CD4-positive, alpha-beta T cell (primary cell): ENCODE measurements at regions not wholly inside any gene's neighbourhood (a gene's known extent, or its start where the extent isn't known, plus 50 kb on each side); places are given as distances from the start of the nearest gene placed in this dataset.

ENCODE experiments used
- ATAC-seq: fragments of 200-7000 bp; cut with Tn5 transposase; one replicate; pipeline ENCODE4 v1.10.0; 2022; ENCODE audit warnings: mild to moderate bottlenecking; ENCODE audit not compliant: poor library complexity
- CTCF ChIA-PET: fragments of 350-600 bp; sonication (Branson Sonifier 250); formaldehyde crosslinking; loops from one replicate; lab custom pipeline; 2021; ENCODE audit warnings: antibody characterized with exemption, inconsistent platforms; lab: Charles Lee
- POLR2A ChIA-PET: fragments of 350-600 bp; sonication (Branson Sonifier 250); formaldehyde crosslinking; loops from one replicate; lab custom pipeline; 2021; ENCODE audit warnings: antibody characterized with exemption, inconsistent platforms; lab: Charles Lee
- DNase-seq, 14 experiments: peaks; one replicate each; pipeline ENCODE4 v3.0.0-alpha.2; 2013 to 2020; ENCODE audit warnings: mixed read lengths in 2 of 14
- H3K27ac ChIP-seq, 2 donors: one replicate each; pipeline versions ENCODE4 v1.5.1 to v1.7.0; 2013; ENCODE audit warnings: low read length in 2 of 2, low read depth in 1 of 2, mild to moderate bottlenecking in 1 of 2
- H3K27me3 ChIP-seq, 2 experiments: 1 replicate in 1 of 2; 2 replicates in 1 of 2; pipeline versions ENCODE4 v1.6.1 to v1.7.0; 2013; ENCODE audit warnings: low read length in 2 of 2, control low read depth in 1 of 2, mild to moderate bottlenecking in 1 of 2, moderate library complexity in 1 of 2; ENCODE audit not compliant: insufficient read depth in 2 of 2, control insufficient read depth in 1 of 2
- H3K36me3 ChIP-seq: one replicate; pipeline ENCODE4 v1.6.1; 2013; ENCODE audit warnings: low read length, control low read depth; ENCODE audit not compliant: insufficient read depth
- H3K4me1 ChIP-seq: one replicate; pipeline ENCODE4 v1.6.1; 2013; ENCODE audit warnings: low read length, control low read depth; ENCODE audit not compliant: insufficient read depth
- H3K4me3 ChIP-seq: one replicate; pipeline ENCODE4 v1.5.1; 2013; ENCODE audit warnings: mild to moderate bottlenecking, low read length, moderate library complexity
- H3K9me3 ChIP-seq, 2 experiments: 1 replicate in 1 of 2; 2 replicates in 1 of 2; pipeline versions ENCODE4 v1.6.1 to v1.7.0; 2013; ENCODE audit warnings: low read length in 2 of 2, mild to moderate bottlenecking in 2 of 2, control low read depth in 1 of 2, moderate library complexity in 1 of 2; ENCODE audit not compliant: control insufficient read depth in 1 of 2, insufficient read depth in 1 of 2
- H3K27ac Mint-ChIP-seq: one replicate; pipeline ENCODE4 v1.8.0; 2020; ENCODE audit warnings: mixed read lengths
- H3K27me3 Mint-ChIP-seq: one replicate; pipeline ENCODE4 v1.8.0; 2021; ENCODE audit warnings: mixed read lengths
- H3K36me3 Mint-ChIP-seq: one replicate; pipeline ENCODE4 v1.8.0; 2021; ENCODE audit warnings: low read depth, mixed read lengths
- H3K4me1 Mint-ChIP-seq: one replicate; pipeline ENCODE4 v1.8.0; 2021; ENCODE audit warnings: low read depth, mixed read lengths
- H3K4me3 Mint-ChIP-seq: one replicate; pipeline ENCODE4 v1.8.0; 2020; ENCODE audit warnings: mild to moderate bottlenecking, mixed read lengths
- H3K9me3 Mint-ChIP-seq: one replicate; pipeline ENCODE4 v1.8.0; 2020; ENCODE audit warnings: mixed read lengths
- intact Hi-C, 2 experiments: fragments of 100-400 bp; cut with DNase I in 1 of 2; cut with micrococcal nuclease in 1 of 2; formaldehyde crosslinking; loops; one replicate each; pipeline versions ENCODE4 v1.15.1 to v1.9.0; 2023 to 2025; cut with DNase I, micrococcal nuclease
- TF ChIP-seq, protein P1 (sequence below): fragments of 200-600 bp; IDR thresholded peaks from one replicate; pipeline ENCODE4 v1.8.0; 2022; ENCODE audit warnings: antibody characterized with exemption, mild to moderate bottlenecking

DNA sequence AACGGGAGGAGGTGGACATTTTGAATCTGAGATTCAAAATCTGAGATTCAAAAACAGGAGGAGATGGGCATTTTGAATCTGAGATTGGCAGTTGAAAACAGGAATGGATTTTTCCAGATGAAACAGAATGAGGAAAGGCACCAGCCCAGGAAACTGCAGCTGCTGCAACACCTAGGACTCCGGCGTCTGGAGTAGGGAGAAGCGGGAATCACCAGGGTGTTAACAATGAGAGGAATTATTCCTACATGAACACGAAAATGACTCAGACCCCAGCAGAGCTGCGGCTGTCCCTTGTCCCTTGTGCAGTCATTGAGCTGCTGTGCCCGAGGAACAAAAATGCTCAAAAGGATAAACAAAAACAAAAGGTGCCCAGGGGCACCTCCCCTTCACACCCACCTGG lies 59.9 kb upstream of the KAT6B start:
- no peaks in the 10 kb centered on the region for H3K36me3 ChIP-seq
- H3K4me3 Mint-ChIP-seq, result no peak overlapping the region
- TF ChIP-seq, protein P1, sequence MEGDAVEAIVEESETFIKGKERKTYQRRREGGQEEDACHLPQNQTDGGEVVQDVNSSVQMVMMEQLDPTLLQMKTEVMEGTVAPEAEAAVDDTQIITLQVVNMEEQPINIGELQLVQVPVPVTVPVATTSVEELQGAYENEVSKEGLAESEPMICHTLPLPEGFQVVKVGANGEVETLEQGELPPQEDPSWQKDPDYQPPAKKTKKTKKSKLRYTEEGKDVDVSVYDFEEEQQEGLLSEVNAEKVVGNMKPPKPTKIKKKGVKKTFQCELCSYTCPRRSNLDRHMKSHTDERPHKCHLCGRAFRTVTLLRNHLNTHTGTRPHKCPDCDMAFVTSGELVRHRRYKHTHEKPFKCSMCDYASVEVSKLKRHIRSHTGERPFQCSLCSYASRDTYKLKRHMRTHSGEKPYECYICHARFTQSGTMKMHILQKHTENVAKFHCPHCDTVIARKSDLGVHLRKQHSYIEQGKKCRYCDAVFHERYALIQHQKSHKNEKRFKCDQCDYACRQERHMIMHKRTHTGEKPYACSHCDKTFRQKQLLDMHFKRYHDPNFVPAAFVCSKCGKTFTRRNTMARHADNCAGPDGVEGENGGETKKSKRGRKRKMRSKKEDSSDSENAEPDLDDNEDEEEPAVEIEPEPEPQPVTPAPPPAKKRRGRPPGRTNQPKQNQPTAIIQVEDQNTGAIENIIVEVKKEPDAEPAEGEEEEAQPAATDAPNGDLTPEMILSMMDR, result no peak
- H3K4me1 Mint-ChIP-seq, result no peaks in the 10 kb centered on the region
- CTCF ChIA-PET, result no interaction called here
- POLR2A ChIA-PET, result no interaction called here
- no peaks in the 10 kb centered on the region for H3K9me3 Mint-ChIP-seq
- ATAC-seq (no peak), DNase-seq (no peak)
- no peaks in the 10 kb centered on the region for H3K36me3 Mint-ChIP-seq
- H3K27me3 Mint-ChIP-seq, result no peaks in the 10 kb centered on the region
- no peak overlapping the region for H3K4me3 ChIP-seq
- H3K27ac Mint-ChIP-seq, result no peak overlapping the region
- H3K9me3 ChIP-seq, result no peaks in the 10 kb centered on the region
- intact Hi-C loops, result no loop called here
- H3K27ac ChIP-seq, result no peak overlapping the region
- H3K27me3 ChIP-seq, result no peaks in the 10 kb centered on the region
- H3K4me1 ChIP-seq, result no peaks in the 10 kb centered on the region

DNA sequence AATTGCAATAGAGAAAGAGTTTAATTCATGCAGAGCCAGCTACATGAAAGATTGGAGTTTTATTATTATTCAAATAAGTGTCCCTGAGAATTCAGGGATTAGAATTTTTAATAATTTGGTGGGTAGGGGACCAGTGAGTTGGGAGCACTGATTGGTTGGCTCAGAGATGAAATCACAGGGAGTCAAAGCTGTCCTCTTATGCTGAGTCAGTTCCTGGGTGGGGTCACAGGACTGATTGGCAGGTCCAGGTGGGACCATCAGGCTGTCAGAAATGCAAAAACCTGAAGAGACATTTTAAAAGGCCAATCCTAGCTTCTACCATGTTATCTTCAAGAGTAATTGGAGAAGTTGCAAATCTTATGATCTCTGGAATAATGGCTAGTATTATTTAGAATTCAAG lies 56.0 kb upstream of the KAT6B start:
- POLR2A ChIA-PET, result no interaction called here
- Histone ChIP-seq H3K9me3 (peaks cover 0 to under 1% of the 10 kb centered on the region in 2 experiments), H3K27me3 (no peaks in the 10 kb centered on the region), H3K4me3 (no peak overlapping the region), H3K27ac (no peak overlapping the region), H3K36me3 (no peaks in the 10 kb centered on the region), H3K4me1 (no peaks in the 10 kb centered on the region)
- Mint-ChIP-seq H3K9me3 (peaks cover 4% of the 10 kb centered on the region), H3K27me3 (no peaks in the 10 kb centered on the region), H3K27ac (no peak overlapping the region), H3K4me3 (no peak overlapping the region), H3K4me1 (no peaks in the 10 kb centered on the region), H3K36me3 (no peaks in the 10 kb centered on the region)
- no peak for ATAC-seq
- TF ChIP-seq, protein P1, result no peak
- DNase-seq, result no peak
- intact Hi-C loops, result no loop called here
- CTCF ChIA-PET, result no interaction called here

DNA sequence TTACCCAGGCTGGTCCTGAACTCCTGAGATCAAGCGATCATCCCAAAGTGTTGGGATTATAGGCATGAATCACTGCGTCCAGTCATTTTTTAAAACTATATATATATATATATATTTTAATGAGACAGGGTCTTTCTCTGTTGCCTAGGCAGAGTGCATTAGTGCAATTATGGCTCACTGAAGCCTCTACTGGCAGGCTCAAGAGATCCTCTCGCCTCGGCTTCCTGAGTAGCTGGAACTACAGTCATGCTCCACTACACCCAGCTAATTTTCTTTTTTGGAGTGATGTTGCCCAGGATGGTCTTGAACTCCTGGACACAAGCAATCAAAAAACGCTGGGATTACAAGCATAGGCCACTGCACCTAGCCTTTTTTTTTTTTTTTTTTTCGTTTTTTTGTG lies 55.3 kb upstream of the KAT6B start:
- Mint-ChIP-seq H3K27ac (no peak overlapping the region), H3K4me3 (no peak overlapping the region), H3K4me1 (no peaks in the 10 kb centered on the region), H3K27me3 (no peaks in the 10 kb centered on the region), H3K36me3 (no peaks in the 10 kb centered on the region), H3K9me3 (peaks cover 5% of the 10 kb centered on the region)
- no peaks in the 10 kb centered on the region for H3K27me3 ChIP-seq
- H3K36me3 ChIP-seq, result no peaks in the 10 kb centered on the region
- ATAC-seq, result no peak
- ChIA-PET POLR2A (interaction anchor here (0.6 kb wide), 1 partner anchor 435 kb away, joined by 3 read pairs; no protein-coding TSS in a partner anchor), CTCF (no interaction called here)
- peaks cover 0 to 5% of the 10 kb centered on the region in 2 experiments for H3K9me3 ChIP-seq
- H3K4me3 ChIP-seq, result no peak overlapping the region
- H3K4me1 ChIP-seq, result no peaks in the 10 kb centered on the region
- TF ChIP-seq, protein P1, result no peak
- intact Hi-C loops, result no loop called here
- DNase-seq, result no peak
- no peak overlapping the region for H3K27ac ChIP-seq
